ENCODE measurements at regions not wholly inside any gene's neighbourhood (a gene's known extent, or its start where the extent isn't known, plus 50 kb on each side); places are given as distances from the start of the nearest gene placed in this dataset.

DNA sequence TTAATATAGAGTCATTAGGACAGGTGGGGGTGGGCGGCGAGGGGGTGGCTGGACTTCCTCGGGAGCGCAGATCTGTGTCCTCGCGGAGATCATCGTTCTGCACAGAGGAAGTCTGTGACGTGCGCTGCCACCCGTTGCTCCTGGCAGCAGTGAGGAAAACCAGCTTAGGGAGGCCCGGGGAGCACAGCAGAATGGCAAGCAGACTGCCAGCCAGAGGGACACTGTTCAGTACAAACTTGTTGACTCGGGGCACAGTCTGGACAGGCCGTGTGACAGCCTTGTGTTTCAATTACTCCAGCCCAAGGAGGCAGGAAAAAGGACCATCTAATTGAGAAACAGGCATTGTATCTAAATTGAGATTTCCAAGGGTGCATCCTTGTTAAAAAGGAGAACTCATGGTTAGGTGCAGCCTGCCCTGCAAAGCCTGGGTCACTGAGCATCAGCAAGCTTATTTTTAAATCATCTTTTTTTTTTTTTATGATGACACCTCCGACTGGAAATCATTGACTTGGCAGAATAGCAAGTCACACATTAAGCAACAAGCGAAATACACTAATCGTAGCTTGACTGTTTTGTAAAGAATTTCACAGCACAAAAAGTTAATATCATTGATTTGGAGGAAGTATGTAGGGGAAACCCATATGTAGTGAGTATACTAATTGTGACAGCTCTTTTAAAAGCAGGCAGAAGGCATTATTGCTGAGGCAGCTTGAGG lies 512.0 kb upstream of the FAT1 start:
- Histone ChIP-seq H3K27ac (peak overlapping the region; percentile 84), H3K27me3 (replicated peaks) (no peaks in the 10 kb centered on the region), H3K4me1 (replicated peaks) (peaks cover 28% of the 10 kb centered on the region), H3K9me3 (replicated peaks) (no peaks in the 10 kb centered on the region), H3K4me3 (no peak overlapping the region), H3K36me3 (no peaks in the 10 kb centered on the region)
- DNase-seq (ENCODE audit: low read depth in 1 of 2, low spot score in 2 of 2), result peak in 1 of 2 experiments; percentile 22

DNA sequence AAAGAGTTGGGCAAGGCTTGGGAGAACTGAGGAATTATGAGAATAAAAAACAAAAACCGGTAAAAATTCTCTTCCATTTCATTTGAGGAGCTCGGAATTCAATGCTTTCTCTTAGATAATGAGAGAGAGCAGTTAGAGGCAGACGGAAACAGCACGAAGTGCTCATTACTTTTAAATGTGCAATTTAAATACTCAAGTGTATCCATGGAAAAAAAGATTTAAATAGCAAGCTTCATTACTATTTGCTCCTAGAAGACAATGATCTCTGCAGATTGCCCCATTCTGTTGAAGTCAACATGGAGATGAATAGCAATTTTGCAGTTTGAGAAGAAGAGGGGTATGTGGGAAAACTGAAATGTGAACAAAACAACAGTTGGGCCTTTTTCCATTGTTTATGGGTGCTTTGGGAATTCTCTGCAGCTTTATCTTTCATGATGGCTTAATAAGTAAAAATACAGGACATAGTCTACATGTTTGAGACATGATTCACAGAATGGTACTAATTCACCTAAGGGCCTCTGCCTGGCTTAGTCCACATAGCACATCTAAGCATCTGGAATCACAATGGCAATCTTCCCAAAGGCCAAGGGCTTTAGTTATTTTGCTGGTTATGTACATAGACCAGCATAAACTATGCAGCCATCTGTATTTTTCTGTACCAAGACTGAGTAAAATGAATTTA lies 512.7 kb upstream of the FAT1 start:
- H3K27me3 ChIP-seq (replicated peaks), result no peaks in the 10 kb centered on the region
- H3K4me3 ChIP-seq, result no peak overlapping the region
- peaks cover 28% of the 10 kb centered on the region for H3K4me1 ChIP-seq (replicated peaks)
- peak overlapping the region; percentile 84 for H3K27ac ChIP-seq
- no peaks in the 10 kb centered on the region for H3K36me3 ChIP-seq
- DNase-seq (ENCODE audit: low read depth in 1 of 2, low spot score in 2 of 2), result peak; percentile 87 to 92
- no peaks in the 10 kb centered on the region for H3K9me3 ChIP-seq (replicated peaks)

DNA sequence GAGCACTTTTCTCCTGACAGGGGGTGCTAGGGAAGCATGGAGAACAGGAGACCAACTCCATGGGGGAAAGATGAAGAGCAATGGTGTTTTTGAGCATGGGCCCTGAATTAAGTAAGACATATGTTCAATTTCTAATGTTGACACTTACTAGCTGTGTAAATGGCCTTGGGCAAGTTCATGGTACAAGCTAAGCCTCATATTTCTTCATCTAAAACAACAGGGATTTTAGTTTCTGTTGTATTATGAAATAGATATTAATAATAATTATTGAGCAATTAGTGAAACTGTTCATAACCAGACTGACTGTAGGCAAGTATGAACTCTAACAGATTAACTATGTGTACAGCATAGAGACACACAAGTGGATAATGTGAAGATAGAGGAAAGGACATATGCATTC lies 515.0 kb upstream of the FAT1 start:
- Histone ChIP-seq H3K4me3 (no peak overlapping the region), H3K36me3 (no peaks in the 10 kb centered on the region), H3K27me3 (replicated peaks) (no peaks in the 10 kb centered on the region), H3K27ac (no peak overlapping the region), H3K9me3 (replicated peaks) (no peaks in the 10 kb centered on the region), H3K4me1 (replicated peaks) (peaks cover 21% of the 10 kb centered on the region)
- no peak for DNase-seq (ENCODE audit: low read depth in 1 of 2, low spot score in 2 of 2)

DNA sequence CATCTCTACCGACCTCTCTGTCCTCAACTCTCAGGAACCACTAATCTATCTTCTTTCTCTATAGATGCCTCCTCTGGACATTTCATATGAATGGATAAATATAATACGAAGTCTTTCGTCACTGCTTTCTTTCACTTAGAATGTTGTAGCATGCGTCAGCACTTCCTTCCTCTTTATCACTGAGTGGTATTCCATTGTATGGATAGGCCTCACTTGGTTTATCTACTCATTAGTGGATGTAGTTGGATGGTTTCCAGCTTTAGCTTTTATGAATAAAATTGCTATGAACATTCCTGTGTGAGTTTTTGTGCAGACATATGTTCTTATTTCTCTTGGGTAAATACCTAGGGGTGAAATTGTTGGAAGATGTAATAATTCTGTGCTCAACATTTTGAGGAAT lies 528.2 kb upstream of the FAT1 start:
- H3K27ac ChIP-seq, result no peak overlapping the region
- H3K4me1 ChIP-seq (replicated peaks), result peaks cover 11% of the 10 kb centered on the region
- no peak overlapping the region for H3K4me3 ChIP-seq
- H3K27me3 ChIP-seq (replicated peaks), result no peaks in the 10 kb centered on the region
- no peaks in the 10 kb centered on the region for H3K9me3 ChIP-seq (replicated peaks)
- no peak for DNase-seq (ENCODE audit: low read depth in 1 of 2, low spot score in 2 of 2)
- H3K36me3 ChIP-seq, result no peaks in the 10 kb centered on the region

DNA sequence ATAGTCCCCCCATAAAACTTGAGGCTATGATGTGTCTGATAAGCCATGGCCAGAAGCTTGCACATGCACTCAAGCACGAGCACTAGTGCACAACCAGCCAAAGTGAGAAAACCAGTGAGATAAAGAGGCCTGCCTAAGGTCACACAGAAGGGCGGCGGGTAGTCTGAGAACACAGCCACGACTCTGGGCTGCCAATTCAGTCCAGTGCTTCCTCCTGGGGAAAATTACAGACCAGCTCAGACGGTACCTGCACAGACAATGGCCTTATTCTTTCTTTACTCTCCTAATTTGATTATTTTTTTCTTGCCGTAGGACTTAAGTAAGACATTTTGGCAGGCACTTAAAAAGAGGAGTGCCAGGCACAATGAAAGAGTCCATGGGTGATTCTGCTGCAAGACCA lies 533.2 kb upstream of the FAT1 start:
- Histone ChIP-seq H3K36me3 (no peaks in the 10 kb centered on the region), H3K4me3 (no peak overlapping the region), H3K27me3 (replicated peaks) (no peaks in the 10 kb centered on the region), H3K9me3 (replicated peaks) (no peaks in the 10 kb centered on the region), H3K27ac (no peak overlapping the region), H3K4me1 (replicated peaks) (peaks cover under 1% of the 10 kb centered on the region; the same call in 1 of the 2 replicates)
- no peak for DNase-seq (ENCODE audit: low read depth in 1 of 2, low spot score in 2 of 2)

DNA sequence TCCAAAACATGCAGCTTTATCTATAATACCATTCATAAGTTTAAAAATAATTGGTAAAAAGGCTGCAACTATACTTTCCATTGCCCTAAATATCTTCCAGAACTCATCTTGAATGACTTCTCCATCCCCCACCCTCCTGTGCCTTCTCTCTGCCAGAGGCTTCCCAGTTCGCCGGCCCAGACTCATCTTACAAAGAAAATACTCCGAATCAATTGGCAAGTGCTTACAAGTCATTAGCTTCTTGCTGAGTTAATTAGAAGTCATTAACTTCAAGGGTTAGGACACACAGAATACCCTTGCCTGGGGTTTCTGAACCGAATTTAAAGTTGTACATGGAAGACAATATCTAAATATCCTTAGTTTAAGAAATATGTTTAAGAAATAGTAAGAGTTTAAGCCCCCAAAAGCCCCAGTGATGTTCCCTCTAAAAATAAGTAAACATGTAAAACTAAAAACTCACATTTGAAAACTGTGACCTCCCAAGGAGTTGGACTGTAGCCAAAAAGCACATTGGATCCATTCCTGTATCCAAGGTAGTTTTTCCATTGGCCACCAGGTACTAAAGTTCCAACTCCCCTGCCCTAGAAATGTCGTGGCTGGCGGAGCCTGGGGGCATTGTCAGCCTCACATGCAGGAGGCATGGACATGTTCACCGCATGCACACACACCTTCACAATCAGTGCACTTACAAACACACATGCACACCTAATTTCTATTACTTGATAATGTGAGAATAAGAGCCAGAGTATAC lies 535.2 kb upstream of the FAT1 start:
- Histone ChIP-seq H3K9me3 (replicated peaks) (no peaks in the 10 kb centered on the region), H3K36me3 (no peaks in the 10 kb centered on the region), H3K4me1 (replicated peaks) (peaks cover 3% of the 10 kb centered on the region), H3K4me3 (no peak overlapping the region), H3K27ac (no peak overlapping the region), H3K27me3 (replicated peaks) (no peaks in the 10 kb centered on the region)
- DNase-seq (ENCODE audit: low read depth in 1 of 2, low spot score in 2 of 2), result no peak

DNA sequence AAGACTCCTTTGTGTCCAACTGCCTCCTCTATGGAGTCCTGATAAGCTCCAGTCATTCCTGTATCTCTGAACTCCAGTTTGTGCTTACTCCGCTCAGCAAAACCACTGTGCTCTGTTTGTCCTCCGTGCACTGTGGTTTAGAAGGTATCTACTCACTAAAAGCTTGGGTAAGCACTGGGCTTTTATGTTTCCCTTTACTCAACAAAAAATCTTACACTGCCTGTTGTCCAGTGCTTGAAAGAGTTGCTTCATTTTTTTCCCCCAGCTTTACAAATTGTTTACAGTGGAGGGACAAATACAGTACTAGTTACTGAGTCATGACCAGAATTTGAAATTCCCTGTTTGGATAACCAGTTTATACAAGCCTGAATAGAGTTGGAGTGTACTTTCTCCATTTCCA lies 545.3 kb upstream of the FAT1 start:
- Histone ChIP-seq H3K4me1 (replicated peaks) (peaks cover 23% of the 10 kb centered on the region), H3K27ac (peak overlapping the region; percentile 74), H3K27me3 (replicated peaks) (no peaks in the 10 kb centered on the region), H3K9me3 (replicated peaks) (no peaks in the 10 kb centered on the region), H3K36me3 (no peaks in the 10 kb centered on the region), H3K4me3 (no peak overlapping the region)
- peak; percentile 60 to 85 for DNase-seq (ENCODE audit: low read depth in 1 of 2, low spot score in 2 of 2)

DNA sequence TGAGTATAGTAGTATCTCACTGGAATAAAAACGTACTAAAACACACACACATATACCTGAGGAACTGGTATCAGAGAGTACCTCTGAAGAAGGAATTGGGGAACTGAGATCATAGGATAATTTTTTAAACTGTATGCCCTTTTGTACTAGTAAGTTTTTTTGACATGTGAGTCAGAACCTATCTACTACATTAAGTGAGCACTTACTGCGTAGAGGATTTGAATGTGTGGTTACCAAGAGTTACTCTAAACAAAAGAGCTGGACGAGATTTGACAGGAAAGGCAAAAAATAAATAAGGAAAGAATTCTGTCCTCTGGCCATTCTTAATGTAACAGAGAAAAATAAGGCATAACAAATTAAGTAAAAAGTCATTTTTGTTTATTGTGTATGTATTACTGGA lies 546.5 kb upstream of the FAT1 start:
- Histone ChIP-seq H3K9me3 (replicated peaks) (no peaks in the 10 kb centered on the region), H3K27me3 (replicated peaks) (no peaks in the 10 kb centered on the region), H3K27ac (no peak overlapping the region), H3K36me3 (no peaks in the 10 kb centered on the region), H3K4me1 (replicated peaks) (peaks cover 19% of the 10 kb centered on the region), H3K4me3 (no peak overlapping the region)
- DNase-seq (ENCODE audit: low read depth in 1 of 2, low spot score in 2 of 2), result peak in 1 of 2 experiments; percentile 37

DNA sequence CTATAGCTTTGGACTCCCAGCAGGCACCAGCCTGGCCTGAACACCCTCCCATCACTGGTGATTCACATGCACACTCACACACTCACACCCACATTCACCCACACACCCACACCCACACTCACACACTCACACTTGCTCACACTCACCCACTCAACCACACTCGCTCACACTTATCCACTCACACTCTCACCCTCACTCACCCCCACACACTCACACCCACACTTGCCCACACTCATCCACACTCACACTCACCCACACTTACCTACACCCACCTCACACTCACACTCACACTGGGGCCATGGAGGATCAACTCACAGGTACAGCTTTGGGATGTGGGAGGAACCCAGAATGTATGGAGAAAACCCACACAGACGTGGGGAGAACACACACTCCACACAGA lies 548.2 kb upstream of the FAT1 start:
- Histone ChIP-seq H3K4me1 (replicated peaks) (peaks cover 23% of the 10 kb centered on the region), H3K4me3 (no peak overlapping the region), H3K27ac (no peak overlapping the region), H3K27me3 (replicated peaks) (no peaks in the 10 kb centered on the region), H3K9me3 (replicated peaks) (no peaks in the 10 kb centered on the region), H3K36me3 (no peaks in the 10 kb centered on the region)
- no peak for DNase-seq (ENCODE audit: low read depth in 1 of 2, low spot score in 2 of 2)

DNA sequence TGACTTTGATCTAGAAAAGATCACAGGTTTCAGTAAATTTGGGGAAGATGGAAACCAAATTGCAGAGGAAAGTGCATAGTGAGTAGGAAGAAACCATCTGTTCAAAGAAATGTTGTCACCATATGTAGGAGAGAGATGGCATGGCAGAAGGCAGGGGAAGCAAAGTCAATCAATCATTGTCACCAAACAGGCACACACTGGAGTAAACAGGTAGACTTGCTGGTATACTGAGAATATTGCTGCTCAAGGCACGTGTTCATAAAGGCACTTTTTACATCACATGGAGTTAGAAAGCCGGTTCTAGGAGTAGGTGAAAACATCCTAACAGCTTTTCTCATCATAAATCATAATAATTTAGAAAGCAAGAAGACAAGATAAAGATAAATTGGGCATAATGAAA lies 550.5 kb upstream of the FAT1 start:
- DNase-seq (ENCODE audit: low read depth in 1 of 2, low spot score in 2 of 2), result no peak
- no peak overlapping the region for H3K4me3 ChIP-seq
- H3K9me3 ChIP-seq (replicated peaks), result no peaks in the 10 kb centered on the region
- H3K4me1 ChIP-seq (replicated peaks), result peaks cover 17% of the 10 kb centered on the region
- H3K36me3 ChIP-seq, result no peaks in the 10 kb centered on the region
- no peak overlapping the region for H3K27ac ChIP-seq
- H3K27me3 ChIP-seq (replicated peaks), result no peaks in the 10 kb centered on the region

DNA sequence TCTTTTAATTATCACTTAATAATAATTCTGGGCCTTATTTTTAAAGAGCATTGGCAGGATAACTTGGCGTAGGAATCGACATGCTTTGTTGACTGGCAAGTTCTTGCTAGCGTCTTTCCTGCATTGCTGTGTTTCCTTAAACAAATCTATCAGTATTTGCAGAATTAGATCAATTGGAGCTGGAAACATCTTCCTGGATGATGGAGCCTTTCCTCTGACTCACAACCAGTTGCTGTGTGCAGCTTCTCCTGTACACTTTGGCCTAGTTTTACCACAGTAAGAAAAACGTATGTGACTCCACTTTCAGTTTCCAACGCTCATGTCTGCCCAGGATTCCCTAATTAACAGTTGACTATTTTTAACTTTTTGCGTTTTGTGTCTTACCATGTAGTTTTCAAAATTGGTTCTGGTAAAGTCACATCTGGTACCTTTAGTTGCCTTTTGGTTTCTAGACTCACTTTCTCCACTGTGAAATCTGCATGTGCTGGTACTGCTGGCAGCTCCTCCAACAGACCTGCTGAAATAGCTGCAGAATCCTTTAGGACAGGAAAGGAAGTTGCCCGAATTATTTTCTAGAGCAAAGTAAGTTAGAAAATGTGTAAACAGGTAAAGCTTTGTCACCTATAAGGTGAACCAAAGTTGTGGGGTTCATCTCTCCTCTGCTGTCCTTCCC lies 553.2 kb upstream of the FAT1 start:
- DNase-seq (ENCODE audit: low read depth in 1 of 2, low spot score in 2 of 2), result peak in 1 of 2 experiments; percentile 26
- Histone ChIP-seq H3K4me3 (no peak overlapping the region), H3K36me3 (no peaks in the 10 kb centered on the region), H3K4me1 (replicated peaks) (peaks cover 8% of the 10 kb centered on the region), H3K9me3 (replicated peaks) (no peaks in the 10 kb centered on the region), H3K27ac (peak overlapping the region; percentile 15), H3K27me3 (replicated peaks) (no peaks in the 10 kb centered on the region)

DNA sequence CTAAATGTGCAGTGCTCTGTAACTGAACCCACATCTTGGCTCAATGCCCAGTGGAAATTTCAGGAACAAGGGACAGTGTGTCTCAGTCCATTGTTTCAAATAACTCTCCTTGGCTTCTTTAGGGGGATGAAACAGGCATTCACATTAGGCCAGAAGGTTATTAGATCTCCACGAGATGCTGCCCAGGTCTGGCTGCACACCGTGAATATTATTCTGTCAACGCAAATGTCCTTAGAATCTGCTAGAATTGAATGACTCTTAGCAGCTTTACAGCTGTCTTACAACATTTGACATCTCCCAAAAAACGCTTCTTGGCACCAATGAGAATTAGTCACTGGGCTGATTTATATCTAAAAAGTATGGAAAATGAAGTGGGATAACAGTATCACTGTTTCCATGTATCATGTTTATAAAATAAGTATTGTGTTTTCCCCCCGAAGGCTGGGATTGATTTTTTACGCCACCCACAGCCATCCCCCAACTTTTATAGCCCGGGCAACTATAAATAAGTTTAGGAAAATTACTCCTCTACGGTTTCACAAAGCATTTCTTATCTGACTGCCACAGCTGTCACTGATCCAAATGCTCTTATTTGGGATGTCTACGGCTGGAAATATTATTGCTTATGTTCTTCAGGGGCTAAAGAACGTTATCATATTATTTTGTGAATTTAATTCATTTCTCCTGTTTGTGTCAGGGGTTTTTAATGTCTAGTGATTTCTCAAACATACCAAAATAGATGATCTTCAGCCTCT lies 559.7 kb upstream of the FAT1 start:
- H3K4me1 ChIP-seq (replicated peaks), result peaks cover 14% of the 10 kb centered on the region
- no peaks in the 10 kb centered on the region for H3K36me3 ChIP-seq
- H3K9me3 ChIP-seq (replicated peaks), result no peaks in the 10 kb centered on the region
- no peak overlapping the region for H3K27ac ChIP-seq
- H3K27me3 ChIP-seq (replicated peaks), result no peaks in the 10 kb centered on the region
- H3K4me3 ChIP-seq, result no peak overlapping the region
- no peak for DNase-seq (ENCODE audit: low read depth in 1 of 2, low spot score in 2 of 2)

DNA sequence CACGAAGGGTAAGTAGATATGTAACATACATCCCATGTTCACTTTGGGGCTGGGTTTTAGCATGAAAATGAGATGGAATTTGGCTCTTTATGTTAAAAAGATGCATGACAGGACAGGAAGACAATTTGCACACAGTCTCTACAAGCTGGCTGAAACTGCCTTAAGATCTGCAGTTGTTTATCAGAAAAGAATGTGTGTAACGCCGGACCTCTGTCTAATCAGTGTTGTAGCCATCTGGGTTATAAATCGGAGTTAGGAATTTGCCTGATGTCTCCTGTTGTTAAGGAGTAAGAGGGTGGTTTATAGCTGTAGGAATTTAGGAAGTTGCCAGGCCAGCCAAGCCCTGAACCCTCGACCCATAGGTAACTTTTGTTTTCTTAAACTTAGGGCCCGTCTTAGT lies 562.9 kb upstream of the FAT1 start:
- peak in 1 of 2 experiments; percentile 37 for DNase-seq (ENCODE audit: low read depth in 1 of 2, low spot score in 2 of 2)

More for the DNA sequence above, 562.9 kb upstream of the FAT1 start:
- peaks cover 14% of the 10 kb centered on the region for H3K4me1 ChIP-seq (replicated peaks)
- no peaks in the 10 kb centered on the region for H3K36me3 ChIP-seq
- H3K27ac ChIP-seq, result peak overlapping the region; percentile 35
- H3K27me3 ChIP-seq (replicated peaks), result no peaks in the 10 kb centered on the region
- no peaks in the 10 kb centered on the region for H3K9me3 ChIP-seq (replicated peaks)
- H3K4me3 ChIP-seq, result no peak overlapping the region

Measured in SJSA1 (cell line).